Endodermal cell (in vitro differentiated cells): ENCODE measurements at regions not wholly inside any gene's neighbourhood (a gene's known extent, or its start where the extent isn't known, plus 50 kb on each side); places are given as distances from the start of the nearest gene placed in this dataset.
A peak's percentile ranks its signal among the peaks of the same experiment; 100 is the strongest.

Source experiments
- DNase-seq: peaks from one replicate; pipeline ENCODE4 v3.0.0-alpha.2; 2017
- H3K27ac ChIP-seq: 2 replicates; pipeline ENCODE4 v1.5.1; 2013; ENCODE audit warnings: mild to moderate bottlenecking, low read depth, low read length, moderate library complexity
- H3K27me3 ChIP-seq: 2 replicates; pipeline ENCODE4 v1.6.1; 2013; ENCODE audit warnings: mild to moderate bottlenecking, low read length, moderate library complexity; ENCODE audit not compliant: insufficient read depth, control insufficient read depth, poor library complexity, severe bottlenecking
- H3K36me3 ChIP-seq: 2 replicates; pipeline ENCODE4 v1.7.0; 2013; ENCODE audit warnings: mild to moderate bottlenecking, low read length, moderate library complexity; ENCODE audit not compliant: control insufficient read depth, insufficient read depth
- H3K4me1 ChIP-seq: one replicate; pipeline ENCODE4 v1.7.0; 2013; ENCODE audit warnings: low read length; ENCODE audit not compliant: control insufficient read depth, insufficient read depth
- H3K4me3 ChIP-seq: 2 replicates; pipeline ENCODE4 v1.5.1; 2013; ENCODE audit warnings: mild to moderate bottlenecking, low read length, moderate library complexity
- H3K9ac ChIP-seq: 2 replicates; pipeline ENCODE4 v1.6.1; 2013; ENCODE audit warnings: mild to moderate bottlenecking, low read length, moderate library complexity; ENCODE audit not compliant: poor library complexity, severe bottlenecking; ENCODE audit errors: extremely low read depth
- H3K9me3 ChIP-seq: 2 replicates; pipeline ENCODE4 v1.6.1; 2013; ENCODE audit warnings: mild to moderate bottlenecking, low read length, moderate library complexity; ENCODE audit not compliant: control insufficient read depth
- H3K27ac Mint-ChIP-seq: 2 replicates; pipeline ENCODE4 v1.8.0; 2020; ENCODE audit warnings: mixed read lengths
- H3K27me3 Mint-ChIP-seq: 2 replicates; pipeline ENCODE4 v1.8.0; 2021; ENCODE audit warnings: mild to moderate bottlenecking, mixed read lengths; ENCODE audit not compliant: insufficient read depth
- H3K36me3 Mint-ChIP-seq: 2 replicates; pipeline ENCODE4 v1.8.0; 2020; ENCODE audit warnings: low read depth, mixed read lengths
- H3K4me1 Mint-ChIP-seq: 2 replicates; pipeline ENCODE4 v1.8.0; 2020; ENCODE audit warnings: mixed read lengths
- H3K4me3 Mint-ChIP-seq: 2 replicates; pipeline ENCODE4 v1.8.0; 2020; ENCODE audit warnings: mild to moderate bottlenecking, moderate library complexity, mixed read lengths
- H3K9me3 Mint-ChIP-seq: 2 replicates; pipeline ENCODE4 v1.8.0; 2020; ENCODE audit warnings: mild to moderate bottlenecking, mixed read lengths
- CTCF ChIP-seq: fragments of 200-600 bp; sonication (generic); conservative IDR thresholded peaks from 2 replicates; pipeline ENCODE4 v1.5.0; 2021; ENCODE audit warnings: antibody characterized with exemption, mild to moderate bottlenecking
- WGBS, 2 experiments: methylation state at CpG; one replicate each; pipeline versions ENCODE4 v1.1.5 to v1.1.7; 2013; ENCODE audit warnings: missing lambda C conversion rate in 2 of 2, mixed read lengths in 1 of 2; ENCODE audit not compliant: insufficient coverage in 1 of 2, insufficient read length in 1 of 2; 5-methylcytosine and 5-hydroxymethylcytosine counted together

- Histone ChIP-seq H3K4me3 (no peak overlapping the region), H3K36me3 (no peaks in the 10 kb centered on the region), H3K9me3 (no peaks in the 10 kb centered on the region), H3K27ac (no peak overlapping the region), H3K4me1 (peaks cover 4% of the 10 kb centered on the region), H3K27me3 (no peaks in the 10 kb centered on the region), H3K9ac (no peak overlapping the region)
- Mint-ChIP-seq H3K27ac (no peak overlapping the region), H3K27me3 (no peaks in the 10 kb centered on the region), H3K4me1 (no peaks in the 10 kb centered on the region), H3K4me3 (no peak overlapping the region), H3K36me3 (no peaks in the 10 kb centered on the region), H3K9me3 (no peaks in the 10 kb centered on the region)
- no peak for TF ChIP-seq CTCF
- 82 to 88% methylated on average over 1 to 2 of the region's 2 CpGs for WGBS, 2 experiments
- no peak for DNase-seq
These were observed 152.9 kb upstream of the CPM start for GRCh38 chr12:69085852-69086251.

- H3K27me3 ChIP-seq, result no peaks in the 10 kb centered on the region
These were observed 151.4 kb upstream of the CPSF6 start for GRCh38 chr12:69087986-69088385.

GRCh38 chr12:69090722-69091121, 148.6 kb upstream of the CPSF6 start:
- Histone ChIP-seq H3K27ac (peak overlapping the region; percentile 6), H3K9me3 (no peaks in the 10 kb centered on the region), H3K4me3 (no peak overlapping the region), H3K4me1 (peaks cover 4% of the 10 kb centered on the region), H3K9ac (no peak overlapping the region), H3K36me3 (no peaks in the 10 kb centered on the region), H3K27me3 (no peaks in the 10 kb centered on the region)
- H3K4me3 Mint-ChIP-seq, result no peak overlapping the region
- no peaks in the 10 kb centered on the region for H3K27me3 Mint-ChIP-seq
- no peak for DNase-seq
- H3K27ac Mint-ChIP-seq, result no peak overlapping the region
- 17 to 60% methylated on average over 1 of the region's 1 CpG for WGBS, 2 experiments
- TF ChIP-seq CTCF, result no peak
- H3K9me3 Mint-ChIP-seq, result no peaks in the 10 kb centered on the region
- H3K36me3 Mint-ChIP-seq, result no peaks in the 10 kb centered on the region
- no peaks in the 10 kb centered on the region for H3K4me1 Mint-ChIP-seq

More at GRCh38 chr12:69087986-69088385, 151.4 kb upstream of the CPSF6 start:
- no peak overlapping the region for H3K9ac ChIP-seq
- no peaks in the 10 kb centered on the region for H3K9me3 ChIP-seq
- H3K4me3 Mint-ChIP-seq, result no peak overlapping the region
- no peaks in the 10 kb centered on the region for H3K36me3 ChIP-seq
- no peak for TF ChIP-seq CTCF
- no peaks in the 10 kb centered on the region for H3K9me3 Mint-ChIP-seq
- H3K27me3 Mint-ChIP-seq, result no peaks in the 10 kb centered on the region
- H3K4me1 Mint-ChIP-seq, result no peaks in the 10 kb centered on the region
- H3K4me1 ChIP-seq, result peaks cover 4% of the 10 kb centered on the region
- 91 to 95% methylated on average over 8 of the region's 8 CpGs for WGBS, 2 experiments
- H3K36me3 Mint-ChIP-seq, result no peaks in the 10 kb centered on the region
- H3K27ac ChIP-seq, result no peak overlapping the region
- no peak overlapping the region for H3K27ac Mint-ChIP-seq
- no peak for DNase-seq
- no peak overlapping the region for H3K4me3 ChIP-seq
